Fibroblast of lung (primary cell): ENCODE measurements at regions not wholly inside any gene's neighbourhood (a gene's known extent, or its start where the extent isn't known, plus 50 kb on each side); places are given as distances from the start of the nearest gene placed in this dataset.

Experiments
- DNase-seq, 2 donors: peaks; one replicate each; pipeline versions ENCODE4 v3.0.0 to v3.0.0-alpha.2; 2010; ENCODE audit warnings: low read depth in 2 of 2
- H2AFZ ChIP-seq: 2 replicates; pipeline ENCODE4 v1.5.1; 2012; ENCODE audit warnings: low read length, control low read depth, inconsistent platforms
- H3K27ac ChIP-seq: 2 replicates; pipeline ENCODE4 v1.5.1; 2011; ENCODE audit warnings: low read length, control low read depth; ENCODE audit not compliant: insufficient read depth
- H3K27me3 ChIP-seq: 2 replicates; pipeline ENCODE4 v1.5.1; 2011; ENCODE audit warnings: mild to moderate bottlenecking, low read length; ENCODE audit not compliant: control insufficient read depth, insufficient read depth
- H3K36me3 ChIP-seq: 2 replicates; pipeline ENCODE4 v1.5.1; 2011; ENCODE audit warnings: low read length; ENCODE audit not compliant: control insufficient read depth, insufficient read depth
- H3K4me1 ChIP-seq: 2 replicates; pipeline ENCODE4 v1.5.1; 2011; ENCODE audit warnings: low read length; ENCODE audit not compliant: control insufficient read depth, insufficient read depth; ENCODE audit errors: extremely low read depth
- H3K4me2 ChIP-seq: 2 replicates; pipeline ENCODE4 v1.5.1; 2011; ENCODE audit warnings: low read length, control low read depth; ENCODE audit not compliant: insufficient read depth; ENCODE audit errors: extremely low read depth
- H3K4me3 ChIP-seq, 4 experiments: fragments of 200-600 bp in 1 of 4; sonication (generic) in 1 of 4; replicated peaks in 1 of 4; 2 replicates each; pipeline ENCODE4 v1.5.1; 2011 to 2016; ENCODE audit warnings: low read length in 4 of 4, low read depth in 3 of 4, mild to moderate bottlenecking in 3 of 4, control low read depth in 2 of 4, inconsistent platforms in 1 of 4, mixed read lengths in 1 of 4; ENCODE audit not compliant: insufficient read depth in 1 of 4; ENCODE audit errors: control extremely low read depth in 1 of 4
- H3K79me2 ChIP-seq: 2 replicates; pipeline ENCODE4 v1.5.1; 2012; ENCODE audit warnings: mild to moderate bottlenecking, low read length, inconsistent platforms; ENCODE audit not compliant: control insufficient read depth, insufficient read depth
- H3K9ac ChIP-seq: 2 replicates; pipeline ENCODE4 v1.5.1; 2011; ENCODE audit warnings: mild to moderate bottlenecking, low read length, control low read depth; ENCODE audit not compliant: insufficient read depth
- H3K9me3 ChIP-seq: 2 replicates; pipeline ENCODE4 v1.5.1; 2012; ENCODE audit warnings: low read depth, low read length; ENCODE audit not compliant: control insufficient read depth, insufficient read depth
- H4K20me1 ChIP-seq: 2 replicates; pipeline ENCODE4 v1.5.1; 2011; ENCODE audit warnings: low read length; ENCODE audit not compliant: control insufficient read depth, insufficient read depth; ENCODE audit errors: extremely low read depth
- EZH2 ChIP-seq: IDR thresholded peaks from 2 replicates; pipeline ENCODE4 v1.5.1; 2012; ENCODE audit warnings: low read length, control low read depth, mild to moderate bottlenecking; ENCODE audit errors: missing control alignments
- TF ChIP-seq, protein P1 (sequence below), 2 donors: IDR thresholded peaks in 1 of 2; conservative IDR thresholded peaks in 1 of 2; 1 replicate in 1 of 2; 2 replicates in 1 of 2; pipeline ENCODE4 v1.5.1; 2011 to 2012; ENCODE audit warnings: low read length in 2 of 2, control low read depth in 1 of 2, inconsistent platforms in 1 of 2, low read depth in 1 of 2, mild to moderate bottlenecking in 1 of 2

DNA sequence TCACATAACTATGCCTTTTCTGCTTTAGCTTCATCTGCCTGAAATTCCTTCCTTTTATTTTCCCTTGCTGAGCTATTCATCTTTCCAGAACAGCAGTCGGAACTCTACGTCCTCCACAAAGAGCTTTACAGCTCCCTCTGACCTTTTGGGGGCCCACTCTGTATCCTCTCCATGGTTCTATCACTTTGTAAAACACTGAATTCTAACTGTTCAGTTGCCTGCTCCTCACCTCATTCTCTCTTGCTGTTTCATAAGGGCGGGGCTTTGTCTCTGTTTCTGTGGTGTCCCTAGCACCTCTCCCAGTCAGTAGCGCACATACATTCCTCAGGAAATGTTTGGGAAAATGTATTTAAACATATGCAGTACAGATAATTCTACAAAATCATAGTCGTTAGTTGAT is 737.0 kb downstream of the RAB28 start:
- H3K79me2 ChIP-seq: no peaks in the 10 kb centered on the region
- no peak overlapping the region for H2AFZ ChIP-seq
- no peak overlapping the region for H3K4me2 ChIP-seq
- DNase-seq: no peak
- no peaks in the 10 kb centered on the region for H3K36me3 ChIP-seq
- H3K4me3 ChIP-seq: no peak overlapping the region
- H3K27me3 ChIP-seq: no peaks in the 10 kb centered on the region
- no peaks in the 10 kb centered on the region for H3K9me3 ChIP-seq
- H3K27ac ChIP-seq: no peak overlapping the region
- no peaks in the 10 kb centered on the region for H3K4me1 ChIP-seq
- H4K20me1 ChIP-seq: no peaks in the 10 kb centered on the region
- TF ChIP-seq, protein P1, sequence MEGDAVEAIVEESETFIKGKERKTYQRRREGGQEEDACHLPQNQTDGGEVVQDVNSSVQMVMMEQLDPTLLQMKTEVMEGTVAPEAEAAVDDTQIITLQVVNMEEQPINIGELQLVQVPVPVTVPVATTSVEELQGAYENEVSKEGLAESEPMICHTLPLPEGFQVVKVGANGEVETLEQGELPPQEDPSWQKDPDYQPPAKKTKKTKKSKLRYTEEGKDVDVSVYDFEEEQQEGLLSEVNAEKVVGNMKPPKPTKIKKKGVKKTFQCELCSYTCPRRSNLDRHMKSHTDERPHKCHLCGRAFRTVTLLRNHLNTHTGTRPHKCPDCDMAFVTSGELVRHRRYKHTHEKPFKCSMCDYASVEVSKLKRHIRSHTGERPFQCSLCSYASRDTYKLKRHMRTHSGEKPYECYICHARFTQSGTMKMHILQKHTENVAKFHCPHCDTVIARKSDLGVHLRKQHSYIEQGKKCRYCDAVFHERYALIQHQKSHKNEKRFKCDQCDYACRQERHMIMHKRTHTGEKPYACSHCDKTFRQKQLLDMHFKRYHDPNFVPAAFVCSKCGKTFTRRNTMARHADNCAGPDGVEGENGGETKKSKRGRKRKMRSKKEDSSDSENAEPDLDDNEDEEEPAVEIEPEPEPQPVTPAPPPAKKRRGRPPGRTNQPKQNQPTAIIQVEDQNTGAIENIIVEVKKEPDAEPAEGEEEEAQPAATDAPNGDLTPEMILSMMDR (conservative IDR thresholded peaks at IDR 0.05 in 1 of 2, IDR thresholded peaks at IDR 0.05 in 1 of 2; ENCODE audit: low read depth in 1 of 2, low read length in 2 of 2): no peak
- no peak for TF ChIP-seq EZH2
- H3K9ac ChIP-seq: no peak overlapping the region

DNA sequence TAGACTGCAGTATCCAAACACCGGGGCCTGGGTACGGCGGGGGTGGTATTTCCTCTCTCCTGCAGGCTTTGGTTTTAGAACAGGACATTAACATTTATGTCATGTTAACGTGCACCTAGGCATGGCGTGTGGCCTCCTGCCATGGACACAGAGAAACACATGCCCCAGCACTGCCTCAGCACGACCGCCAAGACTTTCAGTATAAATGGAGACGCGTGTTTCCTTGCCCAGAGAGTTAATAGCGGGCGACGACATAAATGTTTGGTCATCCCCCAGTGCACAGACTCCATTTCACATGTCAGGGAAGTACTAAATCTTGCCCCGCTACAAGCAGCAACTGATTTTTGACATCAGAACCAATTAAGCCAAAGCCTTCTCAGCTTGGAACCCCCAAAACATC is 737.9 kb downstream of the RAB28 start:
- H3K36me3 ChIP-seq: no peaks in the 10 kb centered on the region
- no peaks in the 10 kb centered on the region for H4K20me1 ChIP-seq
- no peaks in the 10 kb centered on the region for H3K27me3 ChIP-seq
- no peaks in the 10 kb centered on the region for H3K79me2 ChIP-seq
- TF ChIP-seq, protein P1 (conservative IDR thresholded peaks at IDR 0.05 in 1 of 2, IDR thresholded peaks at IDR 0.05 in 1 of 2; ENCODE audit: low read depth in 1 of 2, low read length in 2 of 2): no peak
- H3K4me1 ChIP-seq: no peaks in the 10 kb centered on the region
- no peak overlapping the region for H2AFZ ChIP-seq
- no peak overlapping the region for H3K27ac ChIP-seq
- no peak overlapping the region for H3K9ac ChIP-seq
- DNase-seq: no peak
- no peak overlapping the region for H3K4me2 ChIP-seq
- H3K9me3 ChIP-seq: no peaks in the 10 kb centered on the region
- H3K4me3 ChIP-seq: no peak overlapping the region

DNA sequence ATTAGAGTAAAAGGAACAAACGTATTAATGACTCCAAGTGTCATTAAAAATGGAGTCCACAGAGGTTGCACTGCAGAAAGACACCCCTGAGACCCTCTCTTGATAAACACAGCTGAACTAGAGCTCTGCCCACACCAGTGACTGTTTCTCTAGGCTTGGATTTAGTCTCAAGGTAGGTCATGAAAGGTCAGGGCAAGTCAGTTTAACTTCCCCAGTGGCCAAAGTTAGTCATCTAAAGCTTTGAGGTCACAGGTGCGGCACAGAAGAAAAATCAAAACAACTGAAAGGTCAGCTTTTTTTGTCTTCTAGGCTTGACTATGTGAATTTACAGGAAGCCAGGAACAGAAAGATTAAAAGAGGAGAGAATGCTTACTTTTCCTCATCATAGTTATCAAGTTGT is 749.6 kb downstream of the RAB28 start:
- no peaks in the 10 kb centered on the region for H4K20me1 ChIP-seq
- no peak overlapping the region for H3K4me2 ChIP-seq
- H3K9me3 ChIP-seq: no peaks in the 10 kb centered on the region
- TF ChIP-seq EZH2: no peak
- TF ChIP-seq, protein P1 (conservative IDR thresholded peaks at IDR 0.05 in 1 of 2, IDR thresholded peaks at IDR 0.05 in 1 of 2; ENCODE audit: low read depth in 1 of 2, low read length in 2 of 2): no peak
- no peaks in the 10 kb centered on the region for H3K79me2 ChIP-seq
- no peak overlapping the region for H3K4me3 ChIP-seq
- H2AFZ ChIP-seq: no peak overlapping the region
- H3K4me1 ChIP-seq: no peaks in the 10 kb centered on the region
- H3K36me3 ChIP-seq: no peaks in the 10 kb centered on the region
- no peaks in the 10 kb centered on the region for H3K27me3 ChIP-seq
- no peak overlapping the region for H3K9ac ChIP-seq
- DNase-seq: no peak
- no peak overlapping the region for H3K27ac ChIP-seq
